GM13976 (cell line): ENCODE measurements at regions not wholly inside any gene's neighbourhood (a gene's known extent, or its start where the extent isn't known, plus 50 kb on each side); places are given as distances from the start of the nearest gene placed in this dataset.
"Not testable (repeated sequence)": the region's sequence is repeated elsewhere in the genome, so short reads cannot be mapped to it uniquely, and the experiment has no call there.

ENCODE experiments used
- DNase-seq: peaks from one replicate; pipeline ENCODE4 v3.0.0; 2012; ENCODE audit warnings: low spot score
- in situ Hi-C: fragments of 300-500 bp; cut with MboI; formaldehyde crosslinking; loops from one replicate; pipeline ENCODE4 v1.12.0; 2022; ENCODE audit warnings: low sequenced_read_pairs, mixed read lengths, inconsistent platforms; ENCODE audit not compliant: unreplicated experiment
- TF ChIP-seq, protein P1 (sequence below): IDR thresholded peaks from 2 replicates; pipeline ENCODE4 v1.5.1; 2012; ENCODE audit warnings: borderline replicate concordance, mild to moderate bottlenecking; ENCODE audit not compliant: insufficient read depth; ENCODE audit errors: extremely low read depth, missing control alignments, control extremely low read depth

DNA sequence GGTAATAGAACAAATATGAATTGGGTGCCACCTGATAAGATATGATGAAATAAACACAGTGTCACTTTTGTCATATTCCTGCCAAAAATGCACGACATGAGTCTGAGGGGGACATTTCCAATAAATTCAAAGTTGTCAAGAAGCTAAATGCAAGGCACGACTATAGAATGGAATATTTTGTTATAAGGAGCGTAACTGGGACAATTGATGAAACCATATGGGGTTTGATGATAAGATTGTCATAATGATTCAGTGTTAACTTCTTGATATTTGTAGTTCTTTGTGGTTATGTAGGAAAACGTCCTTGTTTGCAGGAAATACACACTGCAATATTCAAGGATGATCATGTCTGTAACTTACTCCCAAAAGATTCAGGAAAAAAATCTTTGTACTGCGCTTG is 163.3 kb downstream of the MEX3B start:
- DNase-seq: no peak
- TF ChIP-seq, protein P1, sequence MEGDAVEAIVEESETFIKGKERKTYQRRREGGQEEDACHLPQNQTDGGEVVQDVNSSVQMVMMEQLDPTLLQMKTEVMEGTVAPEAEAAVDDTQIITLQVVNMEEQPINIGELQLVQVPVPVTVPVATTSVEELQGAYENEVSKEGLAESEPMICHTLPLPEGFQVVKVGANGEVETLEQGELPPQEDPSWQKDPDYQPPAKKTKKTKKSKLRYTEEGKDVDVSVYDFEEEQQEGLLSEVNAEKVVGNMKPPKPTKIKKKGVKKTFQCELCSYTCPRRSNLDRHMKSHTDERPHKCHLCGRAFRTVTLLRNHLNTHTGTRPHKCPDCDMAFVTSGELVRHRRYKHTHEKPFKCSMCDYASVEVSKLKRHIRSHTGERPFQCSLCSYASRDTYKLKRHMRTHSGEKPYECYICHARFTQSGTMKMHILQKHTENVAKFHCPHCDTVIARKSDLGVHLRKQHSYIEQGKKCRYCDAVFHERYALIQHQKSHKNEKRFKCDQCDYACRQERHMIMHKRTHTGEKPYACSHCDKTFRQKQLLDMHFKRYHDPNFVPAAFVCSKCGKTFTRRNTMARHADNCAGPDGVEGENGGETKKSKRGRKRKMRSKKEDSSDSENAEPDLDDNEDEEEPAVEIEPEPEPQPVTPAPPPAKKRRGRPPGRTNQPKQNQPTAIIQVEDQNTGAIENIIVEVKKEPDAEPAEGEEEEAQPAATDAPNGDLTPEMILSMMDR: no peak
- in situ Hi-C loops: no loop called here

GRCh38 chr15:81880833-81881232 is 165.0 kb downstream of the MEX3B start:
- DNase-seq: no peak

GRCh38 chr15:81880314-81880713 is 165.5 kb downstream of the MEX3B start:
- in situ Hi-C loops: no loop called here
- no peak for DNase-seq
- TF ChIP-seq, protein P1: no peak

More at GRCh38 chr15:81880833-81881232, 165.0 kb downstream of the MEX3B start:
- TF ChIP-seq, protein P1: no peak
- in situ Hi-C loops: no loop called here

DNA sequence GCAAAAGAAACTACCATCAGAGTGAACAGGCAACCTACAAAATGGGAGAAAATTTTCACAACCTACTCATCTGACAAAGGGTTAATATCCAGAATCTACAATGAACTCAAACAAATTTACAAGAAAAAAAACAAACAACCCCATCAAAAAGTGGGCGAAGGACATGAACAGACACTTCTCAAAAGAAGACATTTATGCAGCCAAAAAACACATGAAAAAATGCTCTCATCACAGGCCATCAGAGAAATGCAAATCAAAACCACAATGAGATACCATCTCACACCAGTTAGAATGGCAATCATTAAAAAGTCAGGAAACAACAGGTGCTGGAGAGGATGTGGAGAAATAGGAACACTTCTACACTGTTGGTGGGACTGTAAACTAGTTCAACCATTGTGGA is 170.1 kb downstream of the MEX3B start:
- in situ Hi-C loops, DNase-seq: not testable (repeated sequence)

DNA sequence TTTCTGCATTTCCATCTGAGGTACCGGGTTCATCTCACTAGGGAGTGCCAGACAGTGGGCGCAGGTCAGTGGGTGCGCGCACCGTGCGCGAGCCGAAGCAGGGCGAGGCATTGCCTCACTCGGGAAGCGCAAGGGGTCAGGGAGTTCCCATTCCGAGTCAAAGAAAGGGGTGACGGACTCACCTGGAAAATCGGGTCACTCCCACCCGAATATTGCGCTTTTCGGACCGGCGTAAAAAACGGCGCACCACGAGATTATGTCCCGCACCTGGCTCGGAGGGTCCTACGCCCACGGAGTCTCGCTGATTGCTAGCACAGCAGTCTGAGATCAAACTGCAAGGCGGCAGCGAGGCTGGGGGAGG is 175.1 kb downstream of the MEX3B start:
- DNase-seq, in situ Hi-C loops: not testable (repeated sequence)

DNA sequence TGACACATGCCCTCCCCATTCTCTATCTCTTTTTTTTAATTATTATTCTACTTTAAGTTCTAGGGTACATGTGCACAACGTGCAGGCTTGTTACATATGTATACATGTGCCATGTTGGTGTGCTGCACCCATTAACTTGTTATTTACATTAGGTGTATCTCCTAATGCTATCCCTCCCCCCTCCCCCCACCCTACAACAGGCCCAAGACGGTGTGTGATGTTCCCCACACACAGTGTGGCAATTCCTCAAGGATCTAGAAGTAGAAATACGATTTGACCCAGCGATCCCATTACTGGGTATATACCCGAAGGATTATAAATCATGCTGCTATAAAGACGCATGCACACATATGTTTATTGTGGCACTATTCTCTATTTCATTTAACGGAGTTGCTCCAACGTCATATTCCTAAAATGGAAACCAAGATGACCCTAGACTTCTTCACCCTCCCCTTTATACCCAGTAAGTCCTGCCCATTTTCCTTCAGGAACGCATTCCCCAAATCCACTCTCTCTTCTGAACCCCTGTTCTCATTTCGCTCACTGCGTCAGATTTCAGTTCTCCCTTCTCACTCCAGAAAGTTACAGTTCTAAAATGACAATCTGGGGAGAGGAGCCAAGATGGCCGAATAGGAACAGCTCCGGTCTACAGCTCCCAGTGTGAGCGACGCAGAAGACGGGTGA is 175.6 kb downstream of the MEX3B start:
- DNase-seq, in situ Hi-C loops: not testable (repeated sequence)

DNA sequence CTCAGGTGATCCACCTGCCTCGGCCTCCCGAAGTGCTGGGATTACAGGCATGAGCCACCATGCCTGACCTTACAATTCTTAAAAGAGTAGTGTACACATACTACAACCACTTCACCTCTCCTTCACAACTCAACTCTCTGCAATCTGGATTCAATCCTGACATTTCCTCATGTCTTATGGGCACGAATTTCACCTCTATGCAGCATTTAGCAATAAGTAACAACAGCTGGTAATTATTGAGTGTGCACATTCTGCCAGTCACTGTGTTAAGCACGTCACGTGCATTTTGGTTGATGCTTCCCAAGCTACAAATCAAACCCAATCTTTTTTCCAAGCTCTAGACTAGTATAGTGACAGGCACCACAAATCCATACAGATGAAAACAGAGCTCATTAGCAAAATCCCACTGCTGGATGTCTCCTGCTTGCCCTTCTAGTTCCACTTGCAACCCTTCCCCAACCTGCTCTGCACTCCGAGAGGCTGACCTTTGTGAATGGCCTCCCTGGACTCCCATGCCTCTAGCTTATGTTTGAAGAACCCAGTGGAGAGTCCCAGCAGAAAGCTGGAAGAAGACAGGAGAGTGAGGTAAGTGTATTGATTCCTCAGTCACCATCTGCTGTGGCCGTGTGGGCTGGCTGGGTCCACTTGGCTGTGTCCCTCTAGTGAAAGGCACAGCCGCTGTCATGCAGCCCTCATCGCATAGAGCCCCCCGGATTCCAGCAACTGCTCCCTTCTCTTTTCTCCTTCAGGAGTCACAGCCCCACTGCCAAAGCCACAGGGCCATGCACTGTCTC is 176.5 kb downstream of the MEX3B start:
- no peak for DNase-seq
- TF ChIP-seq, protein P1: no peak
- in situ Hi-C loops: no loop called here

DNA sequence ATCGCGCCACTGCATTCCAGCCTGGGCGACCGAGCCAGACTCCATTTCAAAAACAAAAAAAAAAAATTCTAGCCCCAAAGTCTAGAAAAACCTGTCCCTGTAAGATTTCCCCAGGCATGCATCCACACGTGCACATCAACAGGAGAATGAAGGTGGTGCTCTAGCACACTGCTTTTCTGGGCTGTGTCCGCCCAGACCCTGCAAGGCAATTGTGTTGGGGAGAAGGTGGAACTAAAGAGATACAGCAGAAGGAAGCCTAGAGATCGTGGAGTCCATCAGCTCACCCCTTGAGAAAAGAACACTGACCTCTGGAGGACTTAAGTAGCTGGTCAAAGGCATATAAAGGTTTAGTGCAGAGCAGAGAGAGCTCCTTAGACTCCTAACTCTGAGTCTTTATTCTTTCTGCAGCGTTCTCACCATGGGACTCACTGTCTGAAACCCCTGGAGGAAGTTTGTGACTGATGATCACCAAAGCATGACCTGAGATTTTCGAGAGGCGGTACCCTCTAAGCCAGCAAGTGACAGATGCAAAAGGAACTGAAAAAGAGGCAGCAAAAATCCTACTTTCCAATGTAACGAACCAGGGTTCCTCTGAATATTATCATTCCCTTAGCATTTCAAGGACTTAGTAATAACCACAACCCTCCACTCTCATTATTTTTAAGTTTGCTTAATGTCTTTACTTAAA is 179.8 kb downstream of the MEX3B start:
- in situ Hi-C loops: no loop called here
- TF ChIP-seq, protein P1: no peak
- peak; percentile 80 for DNase-seq
